Stomach (tissue), 8 donors: ENCODE measurements at regions not wholly inside any gene's neighbourhood (a gene's known extent, or its start where the extent isn't known, plus 50 kb on each side); places are given as distances from the start of the nearest gene placed in this dataset.
"Not testable (repeated sequence)": the region's sequence is repeated elsewhere in the genome, so short reads cannot be mapped to it uniquely, and the experiment has no call there.

Experiments used
- DNase-seq, 2 donors: peaks; one replicate each; pipeline versions ENCODE4 v3.0.0 to v3.0.0-alpha.2; 2013 to 2019
- H3K27ac ChIP-seq, 5 donors: fragments of 200-600 bp in 4 of 5; sonication (generic) in 4 of 5; one replicate each; pipeline ENCODE4 v1.5.1; 2013 to 2019; ENCODE audit warnings: mild to moderate bottlenecking in 1 of 5, moderate library complexity in 1 of 5
- H3K27me3 ChIP-seq, 3 donors: fragments of 200-600 bp; sonication (generic); one replicate each; pipeline ENCODE4 v1.5.1; 2017 to 2019; ENCODE audit warnings: mixed run types in 1 of 3
- H3K36me3 ChIP-seq, 4 donors: fragments of 200-600 bp; sonication (generic); 1 replicate in 3 of 4; 2 replicates in 1 of 4; pipeline ENCODE4 v1.5.1; 2016 to 2019
- H3K4me1 ChIP-seq, 4 donors: fragments of 200-600 bp; sonication (generic); one replicate each; pipeline ENCODE4 v1.5.1; 2016 to 2019
- H3K4me3 ChIP-seq, 4 donors: fragments of 200-600 bp; sonication (generic) in 3 of 4; one replicate each; pipeline ENCODE4 v1.5.1; 2016 to 2019; ENCODE audit warnings: mild to moderate bottlenecking in 1 of 4
- H3K9me3 ChIP-seq, 4 donors: fragments of 200-600 bp; sonication (generic); one replicate each; pipeline ENCODE4 v1.5.1; 2016 to 2019
- CTCF ChIP-seq, 7 experiments: fragments of 450-650 bp in 4 of 7; fragments of 200-600 bp in 3 of 7; sonication (generic) in 3 of 7; IDR thresholded peaks; one replicate each; pipeline ENCODE4 v1.5.1; 2016 to 2019; ENCODE audit warnings: antibody characterized with exemption in 7 of 7, control low read depth in 2 of 7, mild to moderate bottlenecking in 1 of 7
- EP300 ChIP-seq: sonication (generic); formaldehyde crosslinking; IDR thresholded peaks from one replicate; pipeline ENCODE4 v1.6.1; 2017; ENCODE audit warnings: antibody characterized with exemption
- POLR2A ChIP-seq, 4 donors: fragments of 450-650 bp; IDR thresholded peaks; one replicate each; pipeline ENCODE4 v1.6.1; 2016; ENCODE audit warnings: antibody characterized with exemption in 4 of 4, control low read depth in 2 of 4, mild to moderate bottlenecking in 1 of 4, moderate library complexity in 1 of 4
- POLR2AphosphoS5 ChIP-seq, 3 donors: sonication (generic); formaldehyde crosslinking; IDR thresholded peaks; one replicate each; pipeline ENCODE4 v1.6.1; 2016; ENCODE audit warnings: antibody characterized with exemption in 3 of 3
- WGBS, 5 donors: extraction: QIAGEN DNeasy Blood & Tissue Kit in 3 of 5; methylation state at CpG; one replicate each; pipeline versions ENCODE4 v1.1.5 to v1.1.7; 2013 to 2018; 5-methylcytosine and 5-hydroxymethylcytosine counted together
- intact Hi-C: fragments of 100-400 bp; cut with DNase I; formaldehyde crosslinking; loops from one replicate; pipeline ENCODE4 v1.15.1; 2023; ENCODE audit warnings: low total_unique reads
- donor health status: healthy with polysubstance abuse.
- donor health status: Bipolar disorder and iron deficiency.
- donor health status: healthy.

DNA sequence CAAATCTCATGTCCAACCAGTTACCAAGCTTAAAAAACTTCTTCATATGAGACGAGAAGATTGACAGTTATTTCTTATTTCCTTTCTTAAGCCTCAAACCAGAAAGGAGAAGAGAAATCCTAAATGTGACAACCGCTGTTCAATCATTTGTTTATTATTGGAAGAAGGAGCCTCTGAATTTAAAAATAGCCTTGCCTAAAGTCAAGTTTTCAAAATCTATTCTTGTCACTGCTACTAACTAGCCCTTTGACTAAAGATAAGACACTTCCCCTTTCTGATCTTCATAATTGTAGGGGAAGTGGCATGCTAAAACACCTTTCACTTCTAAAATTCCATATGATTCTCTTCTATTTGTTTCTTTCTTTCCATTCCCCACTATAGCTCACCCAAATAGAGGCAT is 106.2 kb upstream of the EMB start:
- no peak for DNase-seq
- Histone ChIP-seq H3K27ac (no peak overlapping the region), H3K4me1 (no peaks in the 10 kb centered on the region), H3K4me3 (no peak overlapping the region), H3K36me3 (no peaks in the 10 kb centered on the region), H3K27me3 (no peaks in the 10 kb centered on the region), H3K9me3 (peaks cover 0 to 9% (median 0%) of the 10 kb centered on the region in 4 donors)
- intact Hi-C loops: no loop called here
- TF ChIP-seq CTCF (IDR thresholded peaks at IDR 0.05) (no peak), EP300 (no peak), POLR2AphosphoS5 (IDR thresholded peaks at IDR 0.05) (no peak), POLR2A (IDR thresholded peaks at IDR 0.05) (no peak)
- whole genome bisulfite sequencing, 5 donors: 69 to 86% (median 81%) methylated on average over 2 of the region's 2 CpGs

DNA sequence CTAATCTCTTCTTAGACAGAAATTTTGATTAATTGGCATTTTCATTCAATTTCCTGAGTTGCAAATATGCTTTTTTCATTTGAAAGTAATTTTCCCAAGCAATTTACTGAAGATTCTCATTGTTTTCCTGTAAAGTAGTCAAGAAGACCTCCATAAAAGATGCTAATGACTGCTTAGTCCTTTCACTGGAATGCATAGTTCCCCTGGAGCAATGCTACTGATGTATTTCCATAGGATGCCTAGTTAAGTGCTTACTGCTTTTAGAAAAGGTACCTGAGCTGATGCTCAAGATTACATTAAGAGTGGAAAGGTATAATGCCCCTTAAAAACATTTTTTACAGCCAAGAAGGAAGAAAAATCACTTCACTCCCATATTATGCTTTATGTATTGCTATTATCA is 109.2 kb upstream of the EMB start:
- DNase-seq: no peak
- no peaks in the 10 kb centered on the region for H3K27me3 ChIP-seq
- no peak overlapping the region for H3K4me3 ChIP-seq
- peaks cover 0 to 4% (median 0%) of the 10 kb centered on the region in 4 donors for H3K4me1 ChIP-seq
- intact Hi-C loops: no loop called here
- H3K36me3 ChIP-seq: no peaks in the 10 kb centered on the region
- H3K9me3 ChIP-seq: no peaks in the 10 kb centered on the region
- H3K27ac ChIP-seq: no peak overlapping the region
- TF ChIP-seq CTCF (IDR thresholded peaks at IDR 0.05): no peak
- TF ChIP-seq POLR2AphosphoS5 (IDR thresholded peaks at IDR 0.05): no peak
- no peak for TF ChIP-seq POLR2A (IDR thresholded peaks at IDR 0.05)
- no peak for TF ChIP-seq EP300

DNA sequence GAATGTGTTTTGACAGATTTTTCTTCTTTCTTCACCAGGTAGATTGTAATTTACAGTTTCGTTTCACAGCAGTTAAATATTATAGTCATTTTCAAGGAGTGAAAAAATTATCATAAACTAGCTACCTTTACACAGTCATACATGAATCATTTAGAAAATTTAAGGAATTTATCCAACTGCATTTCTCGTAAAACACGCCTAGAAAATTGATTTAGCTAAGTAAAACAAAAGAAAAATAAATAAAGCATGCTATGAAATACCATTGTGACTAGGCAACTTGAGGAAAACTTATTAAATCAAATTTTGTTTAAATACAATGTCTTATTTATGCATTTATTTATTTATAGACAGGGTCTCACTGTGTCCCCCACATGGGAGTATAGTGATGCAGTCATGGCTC is 109.9 kb upstream of the EMB start:
- Histone ChIP-seq H3K36me3 (no peaks in the 10 kb centered on the region), H3K27me3 (no peaks in the 10 kb centered on the region), H3K9me3 (no peaks in the 10 kb centered on the region), H3K27ac (no peak overlapping the region), H3K4me3 (no peak overlapping the region), H3K4me1 (peaks cover 0 to 4% (median 0%) of the 10 kb centered on the region in 4 donors)
- no peak for DNase-seq
- WGBS, 5 donors: 87 to 93% (median 90%) methylated on average over 3 of the region's 3 CpGs
- intact Hi-C loops: no loop called here
- TF ChIP-seq POLR2A (IDR thresholded peaks at IDR 0.05): no peak
- no peak for TF ChIP-seq POLR2AphosphoS5 (IDR thresholded peaks at IDR 0.05)
- TF ChIP-seq EP300: no peak
- no peak for TF ChIP-seq CTCF (IDR thresholded peaks at IDR 0.05)

GRCh38 chr5:50553560-50553984 is 112.5 kb upstream of the EMB start:
- DNase-seq: no peak
- TF ChIP-seq EP300 (no peak), CTCF (IDR thresholded peaks at IDR 0.05) (no peak), POLR2AphosphoS5 (IDR thresholded peaks at IDR 0.05) (no peak), POLR2A (IDR thresholded peaks at IDR 0.05) (no peak)
- Histone ChIP-seq H3K27ac (peak overlapping the region in 2 of 5 donors; percentile 6 to 39), H3K36me3 (no peaks in the 10 kb centered on the region), H3K9me3 (no peaks in the 10 kb centered on the region), H3K4me1 (peaks cover 0 to 4% (median 0%) of the 10 kb centered on the region in 4 donors), H3K27me3 (no peaks in the 10 kb centered on the region), H3K4me3 (no peak overlapping the region)
- intact Hi-C loops: no loop called here
- 57 to 71% (median 64%) methylated on average over 4 of the region's 4 CpGs for WGBS, 5 donors

DNA sequence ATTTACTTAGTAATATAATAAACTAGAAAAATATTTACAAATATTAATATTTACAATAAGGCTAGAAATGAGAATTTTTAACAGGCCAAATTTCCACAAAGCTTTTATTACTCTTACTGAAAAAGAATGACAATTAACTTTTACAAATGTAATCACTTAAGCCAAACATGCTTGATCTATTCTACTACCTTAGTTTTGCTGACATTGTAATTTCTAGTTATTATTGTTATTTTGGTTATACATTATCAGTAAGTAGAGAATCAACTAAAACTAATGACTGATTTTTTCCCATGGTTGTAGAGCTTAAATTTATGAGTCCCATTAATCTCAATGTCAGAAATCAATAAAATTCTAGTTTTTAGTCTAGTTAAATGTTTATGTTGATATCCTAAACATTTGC is 107.8 kb upstream of the PARP8 start:
- H3K27ac ChIP-seq, intact Hi-C loops, DNase-seq, H3K27me3 ChIP-seq, H3K4me3 ChIP-seq, H3K4me1 ChIP-seq, H3K9me3 ChIP-seq, H3K36me3 ChIP-seq: not testable (repeated sequence)
